H1 (cell line): ENCODE measurements at regions not wholly inside any gene's neighbourhood (a gene's known extent, or its start where the extent isn't known, plus 50 kb on each side); places are given as distances from the start of the nearest gene placed in this dataset.

Experiments used
- CTCF ChIA-PET: fragments of 300-600 bp; sonication (Branson Sonifier 250); formaldehyde crosslinking; loops from one replicate; lab custom pipeline; 2021; ENCODE audit not compliant: partially characterized antibody; lab: Charles Lee
- POLR2A ChIA-PET: fragments of 300-600 bp; sonication (Branson Sonifier 250); formaldehyde crosslinking; loops from one replicate; lab custom pipeline; 2021; ENCODE audit warnings: inconsistent platforms; ENCODE audit not compliant: partially characterized antibody; lab: Charles Lee
- DNase-seq, 2 experiments: peaks; one replicate each; pipeline versions ENCODE4 v3.0.0 to v3.0.0-alpha.2; 2010 to 2022; ENCODE audit warnings: low spot score in 2 of 2, low read depth in 1 of 2, mixed read lengths in 1 of 2
- FAIRE-seq: peaks from 2 replicates; lab custom pipeline; 2011; peaks lifted over from hg19 to GRCh38; lab: Jason Lieb, UNC
- H2AFZ ChIP-seq: 2 replicates; pipeline ENCODE4 v1.8.1; 2012; ENCODE audit warnings: low read length, inconsistent platforms
- H2AK5ac ChIP-seq: 2 replicates; pipeline ENCODE4 v1.6.1; 2013; ENCODE audit warnings: low read depth, low read length
- H2BK120ac ChIP-seq: replicated peaks from 2 replicates; pipeline ENCODE3; 2013; ENCODE audit warnings: low read depth, low read length, inconsistent platforms
- H2BK12ac ChIP-seq: 2 replicates; pipeline ENCODE4 v1.6.1; 2013; ENCODE audit warnings: low read depth, low read length
- H2BK15ac ChIP-seq: 2 replicates; pipeline ENCODE4 v1.6.1; 2013; ENCODE audit warnings: low read length
- H2BK20ac ChIP-seq: 2 replicates; pipeline ENCODE4 v1.6.1; 2013; ENCODE audit warnings: low read length
- H2BK5ac ChIP-seq: 2 replicates; pipeline ENCODE4 v1.6.1; 2013; ENCODE audit warnings: low read depth, low read length
- H3K14ac ChIP-seq: 2 replicates; pipeline ENCODE4 v1.6.1; 2013; ENCODE audit warnings: inconsistent platforms; ENCODE audit not compliant: insufficient read length
- H3K18ac ChIP-seq: 2 replicates; pipeline ENCODE4 v1.6.1; 2013; ENCODE audit warnings: low read length; ENCODE audit errors: extremely low read depth
- H3K23ac ChIP-seq: 2 replicates; pipeline ENCODE4 v1.6.1; 2013; ENCODE audit warnings: inconsistent platforms; ENCODE audit not compliant: insufficient read length
- H3K23me2 ChIP-seq: 2 replicates; pipeline ENCODE4 v1.6.1; 2013; ENCODE audit warnings: low read depth, low read length
- H3K27ac ChIP-seq: 2 replicates; pipeline ENCODE4 v1.6.1; 2011; ENCODE audit warnings: low read depth, low read length, inconsistent platforms
- H3K27me3 ChIP-seq, 4 experiments: replicated peaks in 1 of 4; 1 replicate in 1 of 4; 2 replicates in 3 of 4; pipeline versions ENCODE4 v1.6.1 to v1.8.1; 2011 to 2013; ENCODE audit warnings: low read length in 3 of 4, mild to moderate bottlenecking in 3 of 4, inconsistent platforms in 2 of 4, mixed read lengths in 2 of 4, moderate library complexity in 1 of 4; ENCODE audit not compliant: control insufficient read depth in 3 of 4, insufficient read depth in 3 of 4; ENCODE audit errors: extremely low read depth in 1 of 4
- H3K36me3 ChIP-seq, 4 experiments: 2 replicates each; pipeline versions ENCODE4 v1.6.1 to v1.8.1; 2011 to 2013; ENCODE audit warnings: mild to moderate bottlenecking in 4 of 4, low read length in 3 of 4, moderate library complexity in 2 of 4, control low read depth in 1 of 4, inconsistent platforms in 1 of 4; ENCODE audit not compliant: insufficient read depth in 4 of 4, control insufficient read depth in 2 of 4
- H3K4ac ChIP-seq: replicated peaks from 2 replicates; pipeline ENCODE3; 2013; ENCODE audit warnings: low read length, low read depth, mixed read lengths, inconsistent platforms; ENCODE audit not compliant: insufficient read length
- H3K4me1 ChIP-seq, 4 experiments: replicated peaks in 1 of 4; 1 replicate in 1 of 4; 2 replicates in 3 of 4; pipeline versions ENCODE4 v1.6.1 to v1.8.1; 2011 to 2013; ENCODE audit warnings: low read length in 3 of 4, inconsistent platforms in 2 of 4, mixed read lengths in 1 of 4; ENCODE audit not compliant: insufficient read depth in 4 of 4, control insufficient read depth in 3 of 4
- H3K4me2 ChIP-seq, 2 experiments: 2 replicates each; pipeline versions ENCODE4 v1.6.1 to v1.8.1; 2011 to 2013; ENCODE audit warnings: low read depth in 2 of 2, low read length in 2 of 2, control low read depth in 1 of 2, inconsistent platforms in 1 of 2, mild to moderate bottlenecking in 1 of 2; ENCODE audit not compliant: insufficient read depth in 1 of 2
- H3K4me3 ChIP-seq, 4 experiments: fragments of 200-600, 300-600 bp in 1 of 4; sonication (generic), shearing (Covaris generic), sonication (Bioruptor Twin) in 1 of 4; 2 replicates each; pipeline versions ENCODE4 v1.5.1 to v1.8.1; 2011 to 2016; ENCODE audit warnings: low read length in 4 of 4, low read depth in 3 of 4, control low read depth in 2 of 4, inconsistent platforms in 2 of 4, mild to moderate bottlenecking in 2 of 4, mixed read lengths in 1 of 4, moderate library complexity in 1 of 4; ENCODE audit not compliant: insufficient read depth in 2 of 4; ENCODE audit errors: extremely low read depth in 1 of 4
- H3K56ac ChIP-seq: replicated peaks from 2 replicates; pipeline ENCODE3; 2013; ENCODE audit warnings: low read depth, mild to moderate bottlenecking, mixed read lengths, low read length, inconsistent platforms; ENCODE audit not compliant: insufficient read length
- H3K79me1 ChIP-seq: 2 replicates; pipeline ENCODE4 v1.6.1; 2013; ENCODE audit warnings: low read depth, low read length, control low read depth
- H3K79me2 ChIP-seq, 2 experiments: 2 replicates each; pipeline versions ENCODE4 v1.6.1 to v1.8.1; 2012 to 2013; ENCODE audit warnings: low read length in 2 of 2, mild to moderate bottlenecking in 2 of 2, inconsistent platforms in 1 of 2; ENCODE audit not compliant: insufficient read depth in 2 of 2, control insufficient read depth in 1 of 2
- H3K9ac ChIP-seq, 4 experiments: replicated peaks in 1 of 4; 1 replicate in 1 of 4; 2 replicates in 3 of 4; pipeline versions ENCODE4 v1.6.1 to v1.8.1; 2011 to 2013; ENCODE audit warnings: low read depth in 3 of 4, low read length in 3 of 4, control low read depth in 2 of 4, mild to moderate bottlenecking in 2 of 4, moderate library complexity in 2 of 4, inconsistent platforms in 1 of 4; ENCODE audit errors: extremely low read depth in 1 of 4
- H3K9me3 ChIP-seq, 2 experiments: 2 replicates each; pipeline versions ENCODE4 v1.6.1 to v1.8.1; 2012 to 2013; ENCODE audit warnings: mild to moderate bottlenecking in 2 of 2, moderate library complexity in 2 of 2, control low read depth in 1 of 2, inconsistent platforms in 1 of 2, low read depth in 1 of 2, low read length in 1 of 2, mixed read lengths in 1 of 2; ENCODE audit not compliant: insufficient read depth in 2 of 2
- H4K20me1 ChIP-seq, 2 experiments: replicated peaks in 1 of 2; 2 replicates each; pipeline versions ENCODE3 to v1.8.1; 2011 to 2013; ENCODE audit warnings: inconsistent platforms in 2 of 2, low read length in 2 of 2, mild to moderate bottlenecking in 1 of 2; ENCODE audit not compliant: insufficient read depth in 2 of 2, control insufficient read depth in 1 of 2
- H4K5ac ChIP-seq: 2 replicates; pipeline ENCODE4 v1.6.1; 2013; ENCODE audit warnings: low read length, low read depth, mixed read lengths, inconsistent platforms; ENCODE audit not compliant: insufficient read length
- H4K8ac ChIP-seq: 2 replicates; pipeline ENCODE4 v1.8.0; 2013; ENCODE audit warnings: mild to moderate bottlenecking, moderate library complexity, low read length, inconsistent platforms; ENCODE audit not compliant: insufficient read depth; ENCODE audit errors: extremely low read depth
- H4K91ac ChIP-seq: replicated peaks from 2 replicates; pipeline ENCODE3; 2013; ENCODE audit warnings: low read length, mixed read lengths, inconsistent platforms; ENCODE audit not compliant: insufficient read length
- BRCA1 ChIP-seq: IDR thresholded peaks from 2 replicates; pipeline ENCODE4 v1.6.1; 2012; ENCODE audit warnings: low read depth, low read length, improper control_type of control experiment
- CEBPB ChIP-seq: IDR thresholded peaks from 2 replicates; pipeline ENCODE4 v1.6.1; 2012; ENCODE audit warnings: low read depth, low read length
- CHD1 ChIP-seq: IDR thresholded peaks from 2 replicates; pipeline ENCODE4 v1.6.1; 2012; ENCODE audit warnings: low read depth, low read length, improper control_type of control experiment
- EP300 ChIP-seq, 2 experiments: IDR thresholded peaks; 1 replicate in 1 of 2; 2 replicates in 1 of 2; pipeline ENCODE4 v1.6.1; 2011 to 2012; ENCODE audit warnings: low read depth in 2 of 2, low read length in 2 of 2, mild to moderate bottlenecking in 2 of 2, borderline replicate concordance in 1 of 2, inconsistent platforms in 1 of 2, moderate library complexity in 1 of 2
- HDAC2 ChIP-seq, 2 experiments: fragments of 300-600 bp in 1 of 2; sonication (generic) in 1 of 2; IDR thresholded peaks; 2 replicates each; pipeline ENCODE4 v1.6.1; 2011 to 2012; ENCODE audit warnings: low read depth in 2 of 2, low read length in 2 of 2, mild to moderate bottlenecking in 2 of 2, moderate library complexity in 2 of 2, borderline replicate concordance in 1 of 2, inconsistent platforms in 1 of 2
- KDM5A ChIP-seq: fragments of 200-600 bp; IDR thresholded peaks from 2 replicates; pipeline ENCODE4 v1.7.1; 2012; ENCODE audit warnings: mild to moderate bottlenecking, low read length, inconsistent platforms, mixed read lengths
- NANOG ChIP-seq: IDR thresholded peaks from 2 replicates; pipeline ENCODE4 v1.6.1; 2011; ENCODE audit warnings: low read length, low read depth, mild to moderate bottlenecking, inconsistent platforms; ENCODE audit not compliant: insufficient read depth, poor library complexity, severe bottlenecking
- NRF1 ChIP-seq: IDR thresholded peaks from 2 replicates; pipeline ENCODE4 v1.6.1; 2011; ENCODE audit warnings: mild to moderate bottlenecking, low read depth, low read length, improper control_type of control experiment
- PHF8 ChIP-seq: fragments of 200-600 bp; sonication (generic); conservative IDR thresholded peaks from 2 replicates; pipeline ENCODE4 v1.7.1; 2012; ENCODE audit warnings: low read depth, mild to moderate bottlenecking, inconsistent platforms, low read length, moderate library complexity
- POLR2A ChIP-seq, 2 experiments: IDR thresholded peaks; 1 replicate in 1 of 2; 2 replicates in 1 of 2; pipeline ENCODE4 v1.6.1; 2011; ENCODE audit warnings: low read depth in 2 of 2, low read length in 2 of 2, mild to moderate bottlenecking in 2 of 2; ENCODE audit errors: control extremely low read depth in 1 of 2
- RAD21 ChIP-seq, 2 experiments: IDR thresholded peaks in 1 of 2; conservative IDR thresholded peaks in 1 of 2; 2 replicates each; pipeline ENCODE4 v1.6.1; 2011; ENCODE audit warnings: low read depth in 2 of 2, low read length in 2 of 2, improper control_type of control experiment in 1 of 2, inconsistent platforms in 1 of 2, mild to moderate bottlenecking in 1 of 2, moderate library complexity in 1 of 2
- SRF ChIP-seq: IDR thresholded peaks from 2 replicates; pipeline ENCODE4 v1.6.1; 2011; ENCODE audit warnings: mild to moderate bottlenecking, low read depth, low read length, moderate library complexity
- TBP ChIP-seq: IDR thresholded peaks from 2 replicates; pipeline ENCODE4 v1.6.1; 2011; ENCODE audit warnings: low read depth, low read length, improper control_type of control experiment
- WGBS, 2 experiments: shearing (Covaris generic) in 1 of 2; methylation state at CpG; one replicate each; pipeline versions ENCODE4 v1.1.6 to v1.1.7; 2013 to 2015; ENCODE audit warnings: low lambda C conversion rate in 2 of 2, mixed read lengths in 2 of 2, inconsistent platforms in 1 of 2, low coverage in 1 of 2, missing lambda C conversion rate in 1 of 2; ENCODE audit not compliant: insufficient replicate concordance in 2 of 2, insufficient coverage in 1 of 2, insufficient read length in 1 of 2; ENCODE audit errors: extremely low coverage in 1 of 2, missing lambda C conversion rate in 1 of 2; 5-methylcytosine and 5-hydroxymethylcytosine counted together

GRCh38 chr1:71303617-71304041 lies 222.8 kb upstream of the ZRANB2 start:
- H3K4me2 ChIP-seq, result no peak overlapping the region
- H3K23me2 ChIP-seq, result no peaks in the 10 kb centered on the region
- H2BK120ac ChIP-seq, result no peak overlapping the region
- H3K27me3 ChIP-seq, result no peaks in the 10 kb centered on the region
- H3K79me2 ChIP-seq, result no peaks in the 10 kb centered on the region
- no peak overlapping the region for H3K56ac ChIP-seq
- no peak overlapping the region for H3K4ac ChIP-seq
- H4K20me1 ChIP-seq, result no peaks in the 10 kb centered on the region
- no peak overlapping the region for H2BK20ac ChIP-seq
- H3K79me1 ChIP-seq, result no peaks in the 10 kb centered on the region
- ChIA-PET POLR2A (no interaction called here), CTCF (interaction anchor here (0.9 kb wide), 1 partner anchor 11 kb away, joined by 3 read pairs; no protein-coding TSS in a partner anchor)
- no peak overlapping the region for H2AFZ ChIP-seq
- H4K5ac ChIP-seq, result no peak overlapping the region
- H3K4me1 ChIP-seq, result peaks cover 0 to 2% (median 0%) of the 10 kb centered on the region in 4 experiments; a peak in 3 of 7 replicates
- 67% methylated on average over 4 of the region's 4 CpGs; no CpG with 5 or more reads in 1 of the 2 experiments for WGBS, 2 experiments
- no peak overlapping the region for H3K9ac ChIP-seq
- DNase-seq (no peak), FAIRE-seq (no peak)
- H2BK15ac ChIP-seq, result no peak overlapping the region
- no peak overlapping the region for H3K4me3 ChIP-seq
- H2BK5ac ChIP-seq, result no peak overlapping the region
- peaks cover 0 to 2% (median 0%) of the 10 kb centered on the region in 4 experiments; a peak in 1 of 8 replicates for H3K36me3 ChIP-seq
- no peak overlapping the region for H4K91ac ChIP-seq
- H3K9me3 ChIP-seq, result 0 out of 4 replicates have a peak, but pooled peaks cover 0 to 2% of the 10 kb centered on the region in 2 experiments
- no peak overlapping the region for H2BK12ac ChIP-seq
- H4K8ac ChIP-seq, result no peak overlapping the region
- no peak overlapping the region for H2AK5ac ChIP-seq
- H3K23ac ChIP-seq, result no peak overlapping the region
- no peak overlapping the region for H3K14ac ChIP-seq
- H3K27ac ChIP-seq, result no peak overlapping the region
- H3K18ac ChIP-seq, result no peak overlapping the region
- no peak for TF ChIP-seq RAD21 (IDR thresholded peaks at IDR 0.05 in 1 of 2, conservative IDR thresholded peaks at IDR 0.05 in 1 of 2; ENCODE audit: low read depth in 2 of 2, low read length in 2 of 2)
- TF ChIP-seq TBP, result no peak
- no peak for TF ChIP-seq CHD1
- TF ChIP-seq POLR2A (IDR thresholded peaks at IDR 0.05; ENCODE audit: control extremely low read depth in 1 of 2, low read depth in 2 of 2, low read length in 2 of 2), result no peak
- TF ChIP-seq KDM5A, result no peak
- TF ChIP-seq NRF1, result no peak
- no peak for TF ChIP-seq SRF
- TF ChIP-seq PHF8, result no peak
- TF ChIP-seq HDAC2 (IDR thresholded peaks at IDR 0.05; ENCODE audit: borderline replicate concordance in 1 of 2, low read depth in 2 of 2, low read length in 2 of 2), result no peak
- no peak for TF ChIP-seq BRCA1
- TF ChIP-seq CEBPB, result no peak
- TF ChIP-seq NANOG, result no peak
- TF ChIP-seq EP300 (IDR thresholded peaks at IDR 0.05; ENCODE audit: borderline replicate concordance in 1 of 2, low read depth in 2 of 2, low read length in 2 of 2), result no peak
